ENCODE measurements at regions not wholly inside any gene's neighbourhood (a gene's known extent, or its start where the extent isn't known, plus 50 kb on each side); places are given as distances from the start of the nearest gene placed in this dataset.

DNA sequence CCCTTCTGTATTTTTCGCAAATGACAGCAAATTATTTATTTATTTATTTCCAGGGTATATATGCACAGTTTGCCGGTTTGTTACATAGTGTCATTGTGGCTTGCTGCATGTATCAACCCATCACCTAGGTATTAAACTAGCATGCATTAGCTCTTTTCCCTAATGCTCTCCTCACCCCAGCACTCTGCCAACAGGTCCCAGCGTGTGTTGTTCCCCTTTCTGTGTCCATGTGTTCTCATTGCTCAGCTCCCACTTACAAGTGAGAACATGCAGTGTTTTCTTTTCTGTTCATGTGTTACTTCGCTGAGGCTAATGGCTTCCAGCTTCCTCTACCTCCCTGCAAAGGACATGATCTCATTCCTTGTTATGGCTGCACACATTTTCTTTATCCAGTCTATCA, 592.3 kb downstream of the TRIB2 start:
- TF ChIP-seq, protein P1, sequence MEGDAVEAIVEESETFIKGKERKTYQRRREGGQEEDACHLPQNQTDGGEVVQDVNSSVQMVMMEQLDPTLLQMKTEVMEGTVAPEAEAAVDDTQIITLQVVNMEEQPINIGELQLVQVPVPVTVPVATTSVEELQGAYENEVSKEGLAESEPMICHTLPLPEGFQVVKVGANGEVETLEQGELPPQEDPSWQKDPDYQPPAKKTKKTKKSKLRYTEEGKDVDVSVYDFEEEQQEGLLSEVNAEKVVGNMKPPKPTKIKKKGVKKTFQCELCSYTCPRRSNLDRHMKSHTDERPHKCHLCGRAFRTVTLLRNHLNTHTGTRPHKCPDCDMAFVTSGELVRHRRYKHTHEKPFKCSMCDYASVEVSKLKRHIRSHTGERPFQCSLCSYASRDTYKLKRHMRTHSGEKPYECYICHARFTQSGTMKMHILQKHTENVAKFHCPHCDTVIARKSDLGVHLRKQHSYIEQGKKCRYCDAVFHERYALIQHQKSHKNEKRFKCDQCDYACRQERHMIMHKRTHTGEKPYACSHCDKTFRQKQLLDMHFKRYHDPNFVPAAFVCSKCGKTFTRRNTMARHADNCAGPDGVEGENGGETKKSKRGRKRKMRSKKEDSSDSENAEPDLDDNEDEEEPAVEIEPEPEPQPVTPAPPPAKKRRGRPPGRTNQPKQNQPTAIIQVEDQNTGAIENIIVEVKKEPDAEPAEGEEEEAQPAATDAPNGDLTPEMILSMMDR (IDR thresholded peaks at IDR 0.05), result no peak
- TF ChIP-seq POLR2A (IDR thresholded peaks at IDR 0.05), result no peak

Data from body of pancreas (tissue), 4 donors.